Nephron (organoid): ENCODE measurements at regions not wholly inside any gene's neighbourhood (a gene's known extent, or its start where the extent isn't known, plus 50 kb on each side); places are given as distances from the start of the nearest gene placed in this dataset.

ENCODE experiments used
- H3K27ac Mint-ChIP-seq, 3 experiments: 2 replicates each; pipeline ENCODE4 v1.8.0; 2020; ENCODE audit warnings: mixed read lengths in 3 of 3, mild to moderate bottlenecking in 2 of 3, moderate library complexity in 1 of 3
- H3K27me3 Mint-ChIP-seq: 2 replicates; pipeline ENCODE4 v1.8.0; 2021; ENCODE audit warnings: low read depth, mild to moderate bottlenecking, moderate library complexity, mixed read lengths
- H3K36me3 Mint-ChIP-seq: 2 replicates; pipeline ENCODE4 v1.8.0; 2020; ENCODE audit warnings: low read depth, mixed read lengths
- H3K4me1 Mint-ChIP-seq: 2 replicates; pipeline ENCODE4 v1.8.0; 2020; ENCODE audit warnings: mixed read lengths
- H3K4me3 Mint-ChIP-seq, 3 experiments: 2 replicates each; pipeline ENCODE4 v1.8.0; 2020; ENCODE audit warnings: mild to moderate bottlenecking in 3 of 3, mixed read lengths in 3 of 3, moderate library complexity in 2 of 3
- H3K9me3 Mint-ChIP-seq: 2 replicates; pipeline ENCODE4 v1.8.0; 2020; ENCODE audit warnings: mixed read lengths
- CTCF ChIP-seq, 3 experiments: fragments of 200-600 bp; sonication (generic); IDR thresholded peaks; one replicate each; pipeline ENCODE4 v1.5.0; 2021; ENCODE audit warnings: antibody characterized with exemption in 3 of 3; ENCODE audit not compliant: unreplicated experiment in 3 of 3

GRCh38 chr4:132382243-132382642, 766.9 kb upstream of the PCDH10 start:
- H3K4me3 Mint-ChIP-seq: no peak overlapping the region
- no peaks in the 10 kb centered on the region for H3K27me3 Mint-ChIP-seq
- no peaks in the 10 kb centered on the region for H3K9me3 Mint-ChIP-seq
- H3K27ac Mint-ChIP-seq: no peak overlapping the region
- H3K36me3 Mint-ChIP-seq: no peaks in the 10 kb centered on the region
- TF ChIP-seq CTCF (IDR thresholded peaks at IDR 0.05; ENCODE audit: unreplicated experiment in 3 of 3): no peak
- no peaks in the 10 kb centered on the region for H3K4me1 Mint-ChIP-seq

GRCh38 chr4:132383571-132384199, 765.4 kb upstream of the PCDH10 start:
- Mint-ChIP-seq H3K4me1 (no peaks in the 10 kb centered on the region), H3K27me3 (no peaks in the 10 kb centered on the region), H3K27ac (no peak overlapping the region), H3K4me3 (no peak overlapping the region), H3K36me3 (no peaks in the 10 kb centered on the region), H3K9me3 (no peaks in the 10 kb centered on the region)
- TF ChIP-seq CTCF (IDR thresholded peaks at IDR 0.05; ENCODE audit: unreplicated experiment in 3 of 3): no peak

GRCh38 chr4:132384709-132385108, 764.4 kb upstream of the PCDH10 start:
- no peak for TF ChIP-seq CTCF (IDR thresholded peaks at IDR 0.05; ENCODE audit: unreplicated experiment in 3 of 3)
- Mint-ChIP-seq H3K4me3 (no peak overlapping the region), H3K4me1 (no peaks in the 10 kb centered on the region), H3K36me3 (no peaks in the 10 kb centered on the region), H3K9me3 (peaks cover 5% of the 10 kb centered on the region), H3K27ac (no peak overlapping the region), H3K27me3 (no peaks in the 10 kb centered on the region)

GRCh38 chr4:132386130-132386529, 763.0 kb upstream of the PCDH10 start:
- Mint-ChIP-seq H3K4me1 (no peaks in the 10 kb centered on the region), H3K4me3 (no peak overlapping the region), H3K27me3 (no peaks in the 10 kb centered on the region), H3K36me3 (no peaks in the 10 kb centered on the region), H3K27ac (no peak overlapping the region), H3K9me3 (peaks cover 5% of the 10 kb centered on the region)
- TF ChIP-seq CTCF (IDR thresholded peaks at IDR 0.05; ENCODE audit: unreplicated experiment in 3 of 3): no peak

GRCh38 chr4:132387060-132387459, 762.0 kb upstream of the PCDH10 start:
- TF ChIP-seq CTCF (IDR thresholded peaks at IDR 0.05; ENCODE audit: unreplicated experiment in 3 of 3): no peak
- Mint-ChIP-seq H3K27ac (no peak overlapping the region), H3K9me3 (peaks cover 5% of the 10 kb centered on the region), H3K27me3 (no peaks in the 10 kb centered on the region), H3K4me3 (no peak overlapping the region), H3K36me3 (no peaks in the 10 kb centered on the region), H3K4me1 (no peaks in the 10 kb centered on the region)

- Mint-ChIP-seq H3K4me3 (no peak overlapping the region), H3K9me3 (no peaks in the 10 kb centered on the region), H3K4me1 (peaks cover 11% of the 10 kb centered on the region), H3K36me3 (no peaks in the 10 kb centered on the region), H3K27me3 (no peaks in the 10 kb centered on the region), H3K27ac (no peak overlapping the region)
- no peak for TF ChIP-seq CTCF (IDR thresholded peaks at IDR 0.05; ENCODE audit: unreplicated experiment in 3 of 3)
Observed at GRCh38 chr4:132395561-132395960, 753.5 kb upstream of the PCDH10 start.
